Mucosa of descending colon (tissue), 3 donors: ENCODE measurements at regions not wholly inside any gene's neighbourhood (a gene's known extent, or its start where the extent isn't known, plus 50 kb on each side); places are given as distances from the start of the nearest gene placed in this dataset.

Experiments used
- ATAC-seq: fragments of 200-7000 bp; cut with Tn5 transposase; one replicate; pipeline ENCODE4 v1.9.1; 2020; ENCODE audit warnings: mild to moderate bottlenecking, moderate library complexity
- DNase-seq, 3 donors: peaks; one replicate each; pipeline ENCODE4 v3.0.0-alpha.2; 2020
- H3K36me3 ChIP-seq: fragments of 200-600 bp; one replicate; pipeline ENCODE4 v1.8.0; 2021; ENCODE audit warnings: low read depth, mild to moderate bottlenecking
- H3K4me1 ChIP-seq: fragments of 200-600 bp; one replicate; pipeline ENCODE4 v1.8.0; 2021; ENCODE audit warnings: low read depth, mild to moderate bottlenecking
- H3K4me3 ChIP-seq: fragments of 200-600 bp; one replicate; pipeline ENCODE4 v1.8.0; 2021; ENCODE audit warnings: mild to moderate bottlenecking
- H3K9me3 ChIP-seq: fragments of 200-600 bp; one replicate; pipeline ENCODE4 v1.8.0; 2021; ENCODE audit warnings: mild to moderate bottlenecking
- intact Hi-C, 2 donors: fragments of 100-400 bp; cut with DNase I in 1 of 2; cut with micrococcal nuclease in 1 of 2; formaldehyde crosslinking; loops; one replicate each; pipeline versions ENCODE4 v1.11.0 to v1.11.1; 2022; cut with DNase I, micrococcal nuclease
- TF ChIP-seq, protein P1 (sequence below): fragments of 200-600 bp; IDR thresholded peaks from one replicate; pipeline ENCODE4 v1.8.0; 2022; ENCODE audit warnings: antibody characterized with exemption, mild to moderate bottlenecking
- donor health status: DM: no; HTN: no; CAD: no; lungs with moderate emphysema.
- donor health status: DM: no; HTN: no; CAD: no.
- donor health status: DM: no; HTN: yes; CAD: no.

DNA sequence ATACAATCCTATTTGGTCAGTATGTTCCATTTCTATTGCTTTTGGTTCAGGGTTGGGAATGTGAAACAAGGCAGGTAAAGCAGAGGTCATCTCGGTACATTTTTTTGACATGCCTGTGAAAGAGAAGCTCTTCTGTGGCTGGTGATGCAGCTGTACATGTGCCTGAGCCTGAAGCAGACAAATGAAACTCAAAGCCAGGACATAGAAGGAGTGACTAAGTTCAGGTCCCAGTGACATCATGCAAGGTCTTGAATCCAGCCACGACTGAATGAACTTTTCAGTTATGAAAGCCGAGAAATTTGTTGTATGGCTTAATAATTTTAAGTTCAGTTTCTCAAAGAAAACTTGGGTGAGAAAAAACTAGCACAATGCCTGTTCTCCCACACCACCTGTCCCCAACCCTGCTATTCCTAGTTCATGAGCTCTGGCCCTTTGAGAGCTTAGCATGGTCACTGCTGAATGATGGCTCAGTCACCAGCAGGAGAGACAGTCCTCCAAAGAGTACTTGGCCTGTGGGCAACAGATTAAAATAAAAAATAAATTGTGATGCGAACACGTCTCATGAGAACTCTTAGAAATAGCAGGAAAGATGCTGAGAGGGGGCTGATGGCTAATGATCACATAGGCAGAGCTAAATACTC lies 600.2 kb upstream of the GRM7 start:
- intact Hi-C loops = no loop called here
- Histone ChIP-seq H3K9me3 (no peaks in the 10 kb centered on the region), H3K4me3 (no peak overlapping the region), H3K36me3 (no peaks in the 10 kb centered on the region), H3K4me1 (no peaks in the 10 kb centered on the region)
- TF ChIP-seq, protein P1, sequence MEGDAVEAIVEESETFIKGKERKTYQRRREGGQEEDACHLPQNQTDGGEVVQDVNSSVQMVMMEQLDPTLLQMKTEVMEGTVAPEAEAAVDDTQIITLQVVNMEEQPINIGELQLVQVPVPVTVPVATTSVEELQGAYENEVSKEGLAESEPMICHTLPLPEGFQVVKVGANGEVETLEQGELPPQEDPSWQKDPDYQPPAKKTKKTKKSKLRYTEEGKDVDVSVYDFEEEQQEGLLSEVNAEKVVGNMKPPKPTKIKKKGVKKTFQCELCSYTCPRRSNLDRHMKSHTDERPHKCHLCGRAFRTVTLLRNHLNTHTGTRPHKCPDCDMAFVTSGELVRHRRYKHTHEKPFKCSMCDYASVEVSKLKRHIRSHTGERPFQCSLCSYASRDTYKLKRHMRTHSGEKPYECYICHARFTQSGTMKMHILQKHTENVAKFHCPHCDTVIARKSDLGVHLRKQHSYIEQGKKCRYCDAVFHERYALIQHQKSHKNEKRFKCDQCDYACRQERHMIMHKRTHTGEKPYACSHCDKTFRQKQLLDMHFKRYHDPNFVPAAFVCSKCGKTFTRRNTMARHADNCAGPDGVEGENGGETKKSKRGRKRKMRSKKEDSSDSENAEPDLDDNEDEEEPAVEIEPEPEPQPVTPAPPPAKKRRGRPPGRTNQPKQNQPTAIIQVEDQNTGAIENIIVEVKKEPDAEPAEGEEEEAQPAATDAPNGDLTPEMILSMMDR = no peak
- DNase-seq (no peak), ATAC-seq (no peak)

DNA sequence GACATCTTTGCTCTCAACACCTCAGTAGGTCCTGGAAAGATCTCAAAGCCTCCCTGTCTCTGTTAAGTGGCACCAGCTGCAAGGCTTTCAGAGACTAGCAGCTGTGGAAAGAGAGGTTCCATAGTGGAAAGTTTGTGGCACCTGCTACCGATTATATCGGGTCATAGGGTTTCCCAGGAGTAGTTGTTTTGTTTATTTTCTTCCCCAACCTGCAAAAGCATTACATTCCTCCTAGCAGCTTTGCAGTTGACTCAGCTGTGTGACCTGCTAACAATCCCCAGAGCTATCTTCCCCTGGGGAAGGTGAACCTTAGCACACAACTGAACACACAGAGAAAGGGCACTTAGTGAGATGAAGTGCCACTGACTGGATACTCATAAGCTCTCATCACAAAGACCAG lies 598.9 kb upstream of the GRM7 start:
- no peak overlapping the region for H3K4me3 ChIP-seq
- ATAC-seq (no peak), DNase-seq (no peak)
- TF ChIP-seq, protein P1 = no peak
- H3K4me1 ChIP-seq = no peaks in the 10 kb centered on the region
- no peaks in the 10 kb centered on the region for H3K36me3 ChIP-seq
- H3K9me3 ChIP-seq = no peaks in the 10 kb centered on the region
- intact Hi-C loops = no loop called here

DNA sequence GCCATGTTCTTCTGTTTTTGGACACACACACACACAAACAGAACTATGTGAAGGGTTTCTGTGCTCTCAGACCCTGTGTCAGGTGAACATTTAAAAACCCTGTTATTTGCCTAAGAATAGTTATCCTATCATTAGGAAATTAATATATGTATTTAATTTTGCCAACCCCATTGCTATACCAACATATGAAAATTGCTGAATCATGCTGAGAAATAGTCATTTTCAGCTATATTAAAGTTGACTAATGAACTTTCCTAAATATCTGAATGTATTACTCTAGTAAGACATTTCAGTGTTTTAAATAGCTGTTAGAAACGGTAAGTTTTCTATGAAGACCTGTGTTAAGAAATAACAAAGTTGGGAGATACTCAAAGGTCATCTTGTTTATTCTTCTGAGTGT lies 596.9 kb upstream of the GRM7 start:
- H3K36me3 ChIP-seq = no peaks in the 10 kb centered on the region
- TF ChIP-seq, protein P1 = no peak
- intact Hi-C loops = no loop called here
- DNase-seq (no peak), ATAC-seq (no peak)
- no peaks in the 10 kb centered on the region for H3K4me1 ChIP-seq
- no peak overlapping the region for H3K4me3 ChIP-seq
- H3K9me3 ChIP-seq = no peaks in the 10 kb centered on the region

DNA sequence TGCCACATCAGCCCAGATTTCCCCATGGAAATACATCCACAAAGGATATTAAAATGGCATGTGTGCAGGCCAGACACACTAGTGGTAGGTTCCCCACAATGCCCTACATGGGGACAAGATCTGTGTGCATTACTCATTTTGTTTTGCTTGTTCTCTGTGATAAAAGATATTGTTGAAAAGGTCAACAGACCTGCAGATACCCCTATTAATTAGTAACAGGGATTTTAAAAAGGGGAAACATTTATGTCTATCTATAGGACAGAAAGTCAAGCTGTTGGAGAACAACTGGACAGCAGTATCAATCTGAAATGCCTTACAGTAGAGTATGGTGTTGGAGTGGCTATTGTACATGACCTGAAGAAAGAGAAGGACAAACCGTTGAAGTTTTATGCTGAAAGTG lies 596.0 kb upstream of the GRM7 start:
- Histone ChIP-seq H3K4me1 (no peaks in the 10 kb centered on the region), H3K36me3 (no peaks in the 10 kb centered on the region), H3K4me3 (no peak overlapping the region), H3K9me3 (no peaks in the 10 kb centered on the region)
- DNase-seq (no peak), ATAC-seq (no peak)
- TF ChIP-seq, protein P1 = no peak
- intact Hi-C loops = no loop called here

DNA sequence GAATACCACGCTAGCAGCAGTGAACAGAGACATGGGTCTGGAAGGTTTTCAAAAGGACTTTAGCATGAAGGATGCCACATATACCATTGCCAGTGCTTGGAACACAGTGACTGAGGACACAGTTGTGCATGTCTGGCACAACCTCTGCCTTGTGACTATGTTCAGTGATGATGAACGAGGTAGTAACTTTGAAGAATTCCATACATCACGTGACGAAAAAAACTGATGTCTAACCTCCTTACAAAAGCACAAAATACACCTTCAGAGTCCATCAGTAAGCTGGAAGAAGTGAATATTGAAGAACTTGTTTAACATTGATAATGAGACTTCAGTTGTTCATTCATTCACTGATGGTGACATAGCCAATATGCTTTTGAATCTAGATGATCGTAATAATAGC lies 594.8 kb upstream of the GRM7 start:
- ATAC-seq = no peak
- H3K4me3 ChIP-seq = no peak overlapping the region
- DNase-seq = no peak
- intact Hi-C loops = no loop called here
- H3K36me3 ChIP-seq = no peaks in the 10 kb centered on the region
- TF ChIP-seq, protein P1 = no peak
- H3K4me1 ChIP-seq = no peaks in the 10 kb centered on the region
- H3K9me3 ChIP-seq = no peaks in the 10 kb centered on the region

DNA sequence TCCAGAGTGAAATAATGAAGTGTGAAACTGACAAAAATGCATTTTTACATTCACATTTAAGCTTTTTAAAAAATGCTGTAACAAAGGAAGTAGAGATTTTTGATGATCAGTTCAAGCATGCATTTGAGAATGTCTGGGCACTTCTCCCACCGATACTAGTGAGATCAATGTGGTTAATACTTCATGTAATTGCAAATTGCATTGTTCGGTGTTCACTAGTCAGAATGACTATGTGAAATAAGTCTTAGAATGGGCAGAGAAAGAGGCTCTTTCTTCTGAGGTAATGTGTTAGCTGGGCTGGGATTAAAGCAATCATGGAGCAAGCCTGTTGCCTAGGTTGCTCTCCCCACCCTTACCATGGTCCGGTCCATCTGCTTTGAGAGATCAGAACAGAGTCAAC lies 587.0 kb upstream of the GRM7 start:
- no peak for DNase-seq
- no peak for ATAC-seq
- no peaks in the 10 kb centered on the region for H3K9me3 ChIP-seq
- no peaks in the 10 kb centered on the region for H3K4me1 ChIP-seq
- no peak overlapping the region for H3K4me3 ChIP-seq
- H3K36me3 ChIP-seq = no peaks in the 10 kb centered on the region
- intact Hi-C loops = no loop called here
- TF ChIP-seq, protein P1 = no peak
